Liver (tissue), 8 donors: ENCODE measurements at regions not wholly inside any gene's neighbourhood (a gene's known extent, or its start where the extent isn't known, plus 50 kb on each side); places are given as distances from the start of the nearest gene placed in this dataset.

Experiments
- DNase-seq: peaks from one replicate; pipeline ENCODE4 v3.0.0-alpha.2; 2017; ENCODE audit warnings: low spot score
- H3K27ac ChIP-seq, 2 donors: one replicate each; pipeline ENCODE4 v1.7.0; 2013; ENCODE audit warnings: inconsistent platforms in 2 of 2, low read length in 2 of 2, control low read depth in 1 of 2, low read depth in 1 of 2, mild to moderate bottlenecking in 1 of 2
- H3K27me3 ChIP-seq, 4 donors: one replicate each; pipeline versions ENCODE4 v1.6.1 to v1.7.0; 2013; ENCODE audit warnings: low read length in 3 of 4, inconsistent platforms in 1 of 4, mild to moderate bottlenecking in 1 of 4, moderate library complexity in 1 of 4; ENCODE audit not compliant: control insufficient read depth in 4 of 4, insufficient read depth in 4 of 4
- H3K36me3 ChIP-seq, 4 donors: one replicate each; pipeline versions ENCODE4 v1.6.1 to v1.7.0; 2013; ENCODE audit warnings: low read length in 3 of 4, mild to moderate bottlenecking in 3 of 4, low read depth in 1 of 4, moderate library complexity in 1 of 4; ENCODE audit not compliant: control insufficient read depth in 4 of 4, insufficient read depth in 3 of 4
- H3K4me1 ChIP-seq, 4 donors: one replicate each; pipeline versions ENCODE4 v1.6.1 to v1.7.0; 2013; ENCODE audit warnings: low read length in 3 of 4, mild to moderate bottlenecking in 3 of 4, moderate library complexity in 1 of 4; ENCODE audit not compliant: control insufficient read depth in 4 of 4, insufficient read depth in 4 of 4
- H3K4me3 ChIP-seq, 3 donors: one replicate each; pipeline versions ENCODE4 v1.6.1 to v1.7.0; 2013; ENCODE audit warnings: low read length in 3 of 3, control low read depth in 1 of 3, low read depth in 1 of 3, mild to moderate bottlenecking in 1 of 3
- H3K9ac ChIP-seq, 2 donors: one replicate each; pipeline ENCODE4 v1.7.0; 2013; ENCODE audit warnings: low read length in 2 of 2, mild to moderate bottlenecking in 2 of 2, moderate library complexity in 2 of 2, control low read depth in 1 of 2, low read depth in 1 of 2
- H3K9me3 ChIP-seq, 4 donors: one replicate each; pipeline versions ENCODE4 v1.6.1 to v1.7.0; 2013; ENCODE audit warnings: low read length in 3 of 4; ENCODE audit not compliant: control insufficient read depth in 4 of 4
- ATF3 ChIP-seq: IDR thresholded peaks from 2 replicates; pipeline ENCODE4 v1.6.1; 2016; ENCODE audit warnings: antibody characterized with exemption
- CTCF ChIP-seq: fragments of 150-350 bp; IDR thresholded peaks from 2 replicates; pipeline ENCODE4 v1.5.1; 2017; ENCODE audit warnings: improper control_type of control experiment, low read depth, low read length; ENCODE audit not compliant: missing input control
- EGR1 ChIP-seq, 2 donors: IDR thresholded peaks; 2 replicates each; pipeline ENCODE4 v1.6.1; 2016 to 2018; ENCODE audit warnings: antibody characterized with exemption in 2 of 2, low read depth in 2 of 2
- FOXA1 ChIP-seq: IDR thresholded peaks from 2 replicates; pipeline ENCODE4 v1.6.1; 2016; ENCODE audit warnings: antibody characterized with exemption
- FOXA2 ChIP-seq: IDR thresholded peaks from 2 replicates; pipeline ENCODE4 v1.6.1; 2016; ENCODE audit warnings: antibody characterized with exemption
- GABPA ChIP-seq, 2 donors: IDR thresholded peaks in 1 of 2; conservative IDR thresholded peaks in 1 of 2; 2 replicates each; pipeline ENCODE4 v1.6.1; 2016; ENCODE audit warnings: antibody characterized with exemption in 2 of 2, mild to moderate bottlenecking in 1 of 2, moderate library complexity in 1 of 2
- HNF4A ChIP-seq, 2 donors: conservative IDR thresholded peaks; 2 replicates each; pipeline ENCODE4 v1.6.1; 2016; ENCODE audit warnings: antibody characterized with exemption in 2 of 2, mild to moderate bottlenecking in 2 of 2
- HNF4G ChIP-seq: IDR thresholded peaks from 2 replicates; pipeline ENCODE4 v1.6.1; 2016; ENCODE audit warnings: antibody characterized with exemption
- JUND ChIP-seq, 2 donors: IDR thresholded peaks; 2 replicates each; pipeline ENCODE4 v1.6.1; 2016; ENCODE audit warnings: antibody characterized with exemption in 2 of 2
- MAX ChIP-seq: IDR thresholded peaks from 2 replicates; pipeline ENCODE4 v1.6.1; 2016; ENCODE audit warnings: antibody characterized with exemption
- NR2F2 ChIP-seq: IDR thresholded peaks from 2 replicates; pipeline ENCODE4 v1.6.1; 2016; ENCODE audit warnings: antibody characterized with exemption
- RAD21 ChIP-seq, 2 donors: IDR thresholded peaks; 2 replicates each; pipeline ENCODE4 v1.6.1; 2016; ENCODE audit warnings: antibody characterized with exemption in 2 of 2, mild to moderate bottlenecking in 2 of 2
- REST ChIP-seq: IDR thresholded peaks from 2 replicates; pipeline ENCODE4 v1.6.1; 2016; ENCODE audit warnings: antibody characterized with exemption, mild to moderate bottlenecking
- RXRA ChIP-seq, 2 donors: IDR thresholded peaks; 2 replicates each; pipeline ENCODE4 v1.6.1; 2017 to 2018; ENCODE audit warnings: antibody characterized with exemption in 2 of 2, mild to moderate bottlenecking in 1 of 2
- SP1 ChIP-seq: IDR thresholded peaks from 2 replicates; pipeline ENCODE4 v1.6.1; 2018; ENCODE audit warnings: antibody characterized with exemption, mild to moderate bottlenecking
- TAF1 ChIP-seq: conservative IDR thresholded peaks from 2 replicates; pipeline ENCODE4 v1.6.1; 2016; ENCODE audit warnings: antibody characterized with exemption, mild to moderate bottlenecking
- YY1 ChIP-seq: IDR thresholded peaks from 2 replicates; pipeline ENCODE4 v1.6.1; 2016; ENCODE audit warnings: antibody characterized with exemption, mild to moderate bottlenecking
- ZBTB33 ChIP-seq: IDR thresholded peaks from 2 replicates; pipeline ENCODE4 v1.6.1; 2016; ENCODE audit warnings: antibody characterized with exemption
- WGBS: extraction: QIAGEN DNeasy Blood & Tissue Kit; methylation state at CpG from one replicate; pipeline ENCODE4 v1.1.7; 2013; 5-methylcytosine and 5-hydroxymethylcytosine counted together
- donor health status: healthy.
- donor health status: healthy.
- donor health status: healthy.
- donor health status: healthy.
- donor health status: healthy.

GRCh38 chr1:162964901-162965300, 103.9 kb upstream of the CCDC190 start:
- peaks cover 0 to 1% (median 0%) of the 10 kb centered on the region in 4 donors for H3K9me3 ChIP-seq
- 44% methylated on average over 3 of the region's 3 CpGs for WGBS
- H3K4me3 ChIP-seq = no peak overlapping the region
- no peaks in the 10 kb centered on the region for H3K36me3 ChIP-seq
- H3K9ac ChIP-seq = no peak overlapping the region
- H3K27ac ChIP-seq = no peak overlapping the region
- H3K27me3 ChIP-seq = peaks cover 0 to 11% (median under 1%) of the 10 kb centered on the region in 4 donors
- no peaks in the 10 kb centered on the region for H3K4me1 ChIP-seq
- TF ChIP-seq ZBTB33 = no peak
- no peak for TF ChIP-seq RAD21 (IDR thresholded peaks at IDR 0.05)
- TF ChIP-seq NR2F2 = no peak
- TF ChIP-seq SP1 = no peak
- TF ChIP-seq MAX = no peak
- TF ChIP-seq YY1 = no peak
- TF ChIP-seq EGR1 (IDR thresholded peaks at IDR 0.05; ENCODE audit: low read depth in 2 of 2) = no peak
- TF ChIP-seq GABPA (IDR thresholded peaks at IDR 0.05 in 1 of 2, conservative IDR thresholded peaks at IDR 0.05 in 1 of 2) = no peak
- no peak for TF ChIP-seq HNF4A (conservative IDR thresholded peaks at IDR 0.05)
- TF ChIP-seq HNF4G = no peak
- no peak for TF ChIP-seq FOXA2
- no peak for TF ChIP-seq ATF3
- no peak for TF ChIP-seq FOXA1
- TF ChIP-seq REST = no peak
- TF ChIP-seq JUND (IDR thresholded peaks at IDR 0.05) = no peak
- no peak for TF ChIP-seq RXRA (IDR thresholded peaks at IDR 0.05)
- no peak for TF ChIP-seq CTCF
- no peak for TF ChIP-seq TAF1
- no peak for DNase-seq
